ENCODE measurements at regions not wholly inside any gene's neighbourhood (a gene's known extent, or its start where the extent isn't known, plus 50 kb on each side); places are given as distances from the start of the nearest gene placed in this dataset.

GRCh38 chr21:24727803-24728440 lies 879.4 kb downstream of the MRPL39 start:
- H2AFZ ChIP-seq (ENCODE audit: low read depth, low read length), result no peak overlapping the region
- no peak overlapping the region for H3K27ac ChIP-seq (ENCODE audit: low read length)
- no peaks in the 10 kb centered on the region for H3K79me2 ChIP-seq (ENCODE audit: insufficient read depth, low read length)
- no peak overlapping the region for H3K4me3 ChIP-seq (ENCODE audit: low read depth in 1 of 2, low read length in 2 of 2)
- TF ChIP-seq, protein P1, sequence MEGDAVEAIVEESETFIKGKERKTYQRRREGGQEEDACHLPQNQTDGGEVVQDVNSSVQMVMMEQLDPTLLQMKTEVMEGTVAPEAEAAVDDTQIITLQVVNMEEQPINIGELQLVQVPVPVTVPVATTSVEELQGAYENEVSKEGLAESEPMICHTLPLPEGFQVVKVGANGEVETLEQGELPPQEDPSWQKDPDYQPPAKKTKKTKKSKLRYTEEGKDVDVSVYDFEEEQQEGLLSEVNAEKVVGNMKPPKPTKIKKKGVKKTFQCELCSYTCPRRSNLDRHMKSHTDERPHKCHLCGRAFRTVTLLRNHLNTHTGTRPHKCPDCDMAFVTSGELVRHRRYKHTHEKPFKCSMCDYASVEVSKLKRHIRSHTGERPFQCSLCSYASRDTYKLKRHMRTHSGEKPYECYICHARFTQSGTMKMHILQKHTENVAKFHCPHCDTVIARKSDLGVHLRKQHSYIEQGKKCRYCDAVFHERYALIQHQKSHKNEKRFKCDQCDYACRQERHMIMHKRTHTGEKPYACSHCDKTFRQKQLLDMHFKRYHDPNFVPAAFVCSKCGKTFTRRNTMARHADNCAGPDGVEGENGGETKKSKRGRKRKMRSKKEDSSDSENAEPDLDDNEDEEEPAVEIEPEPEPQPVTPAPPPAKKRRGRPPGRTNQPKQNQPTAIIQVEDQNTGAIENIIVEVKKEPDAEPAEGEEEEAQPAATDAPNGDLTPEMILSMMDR (IDR thresholded peaks at IDR 0.05; ENCODE audit: borderline replicate concordance, extremely low read depth, low read length, poor library complexity, severe bottlenecking), result no peak
- no peak for TF ChIP-seq EZH2 (IDR thresholded peaks at IDR 0.05; ENCODE audit: borderline replicate concordance, low read depth, low read length, severe bottlenecking)
- H4K20me1 ChIP-seq (ENCODE audit: insufficient read depth, low read length), result no peaks in the 10 kb centered on the region
- no peaks in the 10 kb centered on the region for H3K4me1 ChIP-seq (ENCODE audit: insufficient read depth, low read length)
- no peak overlapping the region for H3K4me2 ChIP-seq (ENCODE audit: insufficient read depth, low read length)
- no peaks in the 10 kb centered on the region for H3K27me3 ChIP-seq (ENCODE audit: insufficient read depth, low read length, poor library complexity)
- H3K9ac ChIP-seq (ENCODE audit: low read depth, low read length), result no peak overlapping the region
- ATAC-seq (ENCODE audit: insufficient read depth, low read depth), result no peak
- DNase-seq, result no peak
- no peaks in the 10 kb centered on the region for H3K36me3 ChIP-seq (ENCODE audit: insufficient read depth, low read length)
- H3K9me3 ChIP-seq (ENCODE audit: insufficient read depth, low read length, severe bottlenecking), result no peaks in the 10 kb centered on the region

DNA sequence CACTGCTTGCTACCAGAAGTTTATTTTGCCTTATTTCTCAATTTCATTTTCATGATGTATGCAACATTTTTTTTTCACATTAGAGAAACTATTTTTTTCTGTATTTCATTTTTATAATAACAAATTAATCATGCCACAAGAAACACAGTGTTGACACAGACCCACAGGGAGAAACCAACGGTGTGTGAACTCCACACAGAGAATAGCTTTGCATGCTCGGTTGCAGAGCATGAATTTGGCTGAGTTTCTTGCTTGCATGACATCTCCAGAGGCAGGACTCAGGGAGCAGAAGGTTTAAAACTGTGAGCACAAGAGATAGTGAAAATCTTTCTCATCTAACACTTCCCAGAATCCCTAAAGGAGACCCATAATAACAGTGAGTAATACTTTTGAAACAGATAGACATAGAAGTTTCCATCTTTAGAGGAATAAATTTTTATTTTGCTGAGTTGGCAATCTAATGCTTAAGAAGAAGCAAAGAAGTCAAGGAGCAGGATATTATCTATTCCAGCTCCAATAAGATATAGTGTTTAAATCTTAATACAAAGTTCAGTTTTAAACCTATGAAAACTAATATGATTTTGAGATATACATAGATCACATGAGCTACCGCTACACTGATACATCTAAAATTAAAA lies 890.9 kb downstream of the MRPL39 start:
- H3K79me2 ChIP-seq (ENCODE audit: insufficient read depth, low read length), result no peaks in the 10 kb centered on the region
- no peak for TF ChIP-seq EZH2 (IDR thresholded peaks at IDR 0.05; ENCODE audit: borderline replicate concordance, low read depth, low read length, severe bottlenecking)
- TF ChIP-seq, protein P1 (IDR thresholded peaks at IDR 0.05; ENCODE audit: borderline replicate concordance, extremely low read depth, low read length, poor library complexity, severe bottlenecking), result no peak
- no peak overlapping the region for H3K4me3 ChIP-seq (ENCODE audit: low read depth in 1 of 2, low read length in 2 of 2)
- H3K4me2 ChIP-seq (ENCODE audit: insufficient read depth, low read length), result no peak overlapping the region
- no peaks in the 10 kb centered on the region for H3K9me3 ChIP-seq (ENCODE audit: insufficient read depth, low read length, severe bottlenecking)
- no peak overlapping the region for H2AFZ ChIP-seq (ENCODE audit: low read depth, low read length)
- no peaks in the 10 kb centered on the region for H4K20me1 ChIP-seq (ENCODE audit: insufficient read depth, low read length)
- no peaks in the 10 kb centered on the region for H3K36me3 ChIP-seq (ENCODE audit: insufficient read depth, low read length)
- H3K9ac ChIP-seq (ENCODE audit: low read depth, low read length), result no peak overlapping the region
- ATAC-seq (ENCODE audit: insufficient read depth, low read depth) (no peak), DNase-seq (no peak)
- no peaks in the 10 kb centered on the region for H3K4me1 ChIP-seq (ENCODE audit: insufficient read depth, low read length)
- no peak overlapping the region for H3K27ac ChIP-seq (ENCODE audit: low read length)
- no peaks in the 10 kb centered on the region for H3K27me3 ChIP-seq (ENCODE audit: insufficient read depth, low read length, poor library complexity)

GRCh38 chr21:24714646-24715200 lies 892.6 kb downstream of the MRPL39 start:
- Histone ChIP-seq H3K27me3 (ENCODE audit: insufficient read depth, low read length, poor library complexity) (no peaks in the 10 kb centered on the region), H3K4me1 (ENCODE audit: insufficient read depth, low read length) (no peaks in the 10 kb centered on the region), H3K9me3 (ENCODE audit: insufficient read depth, low read length, severe bottlenecking) (no peaks in the 10 kb centered on the region), H3K79me2 (ENCODE audit: insufficient read depth, low read length) (no peaks in the 10 kb centered on the region), H3K4me3 (ENCODE audit: low read depth in 1 of 2, low read length in 2 of 2) (no peak overlapping the region), H3K4me2 (ENCODE audit: insufficient read depth, low read length) (no peak overlapping the region), H4K20me1 (ENCODE audit: insufficient read depth, low read length) (no peaks in the 10 kb centered on the region), H3K36me3 (ENCODE audit: insufficient read depth, low read length) (no peaks in the 10 kb centered on the region), H3K27ac (ENCODE audit: low read length) (no peak overlapping the region), H3K9ac (ENCODE audit: low read depth, low read length) (no peak overlapping the region), H2AFZ (ENCODE audit: low read depth, low read length) (no peak overlapping the region)
- ATAC-seq (ENCODE audit: insufficient read depth, low read depth) (no peak), DNase-seq (no peak)
- TF ChIP-seq EZH2 (IDR thresholded peaks at IDR 0.05; ENCODE audit: borderline replicate concordance, low read depth, low read length, severe bottlenecking), result no peak
- TF ChIP-seq, protein P1 (IDR thresholded peaks at IDR 0.05; ENCODE audit: borderline replicate concordance, extremely low read depth, low read length, poor library complexity, severe bottlenecking), result no peak

All from DND-41 (cell line).